Globus pallidus (tissue), 1 donor: ENCODE measurements at regions not wholly inside any gene's neighbourhood (a gene's known extent, or its start where the extent isn't known, plus 50 kb on each side); places are given as distances from the start of the nearest gene placed in this dataset.

Source experiments
- DNase-seq: peaks from one replicate; pipeline ENCODE4 v3.0.0-alpha.2; 2015; ENCODE audit warnings: low spot score

- DNase-seq, result no peak
These were observed 67.5 kb upstream of the MEOX2 start for GRCh38 chr7:15753887-15754579.

- no peak for DNase-seq
These were observed 65.9 kb upstream of the MEOX2 start for GRCh38 chr7:15752377-15752776.

GRCh38 chr7:15751191-15751701, 64.8 kb upstream of the MEOX2 start:
- DNase-seq, result no peak

GRCh38 chr7:15750727-15751126, 64.2 kb upstream of the MEOX2 start:
- no peak for DNase-seq

GRCh38 chr7:15749631-15750030, 63.1 kb upstream of the MEOX2 start:
- DNase-seq, result no peak

GRCh38 chr7:15747712-15748111, 61.2 kb upstream of the MEOX2 start:
- no peak for DNase-seq

- no peak for DNase-seq
These were observed 60.8 kb upstream of the MEOX2 start for GRCh38 chr7:15747301-15747700.

- DNase-seq, result no peak
These were observed 57.5 kb upstream of the MEOX2 start for GRCh38 chr7:15743926-15744480.

GRCh38 chr7:15737601-15738000, 51.1 kb upstream of the MEOX2 start:
- no peak for DNase-seq
